ENCODE measurements at regions not wholly inside any gene's neighbourhood (a gene's known extent, or its start where the extent isn't known, plus 50 kb on each side); places are given as distances from the start of the nearest gene placed in this dataset.

GRCh38 chr4:100826808-100827548 lies 309.2 kb upstream of the EMCN start:
- H3K9me3 ChIP-seq (ENCODE audit: control insufficient read depth, low read length): peaks cover 5% of the 10 kb centered on the region

GRCh38 chr4:100826067-100826466 lies 308.2 kb upstream of the EMCN start:
- Histone ChIP-seq H3K27ac (ENCODE audit: low read depth, low read length, severe bottlenecking) (no peak overlapping the region), H3K9me3 (ENCODE audit: control insufficient read depth, low read length) (peaks cover 5% of the 10 kb centered on the region), H3K4me3 (ENCODE audit: extremely low read depth, insufficient read depth, low read length, poor library complexity, severe bottlenecking) (no peak overlapping the region)

More at GRCh38 chr4:100826808-100827548, 309.2 kb upstream of the EMCN start:
- no peak overlapping the region for H3K4me3 ChIP-seq (ENCODE audit: extremely low read depth, insufficient read depth, low read length, poor library complexity, severe bottlenecking)
- H3K36me3 ChIP-seq (ENCODE audit: control insufficient read depth, insufficient read depth, low read length): no peaks in the 10 kb centered on the region
- 80 to 94% methylated on average over 1 to 3 of the region's 7 CpGs for WGBS, 2 experiments (ENCODE audit: insufficient coverage in 2 of 2)
- no peak overlapping the region for H3K27ac ChIP-seq (ENCODE audit: low read depth, low read length, severe bottlenecking)
- peaks cover 12% of the 10 kb centered on the region for H3K4me1 ChIP-seq (ENCODE audit: control insufficient read depth, insufficient read depth, low read length, poor library complexity, severe bottlenecking)

GRCh38 chr4:100823993-100824323 lies 306.1 kb upstream of the EMCN start:
- Histone ChIP-seq H3K36me3 (ENCODE audit: control insufficient read depth, insufficient read depth, low read length) (no peaks in the 10 kb centered on the region), H3K27ac (ENCODE audit: low read depth, low read length, severe bottlenecking) (no peak overlapping the region), H3K4me1 (ENCODE audit: control insufficient read depth, insufficient read depth, low read length, poor library complexity, severe bottlenecking) (peaks cover 12% of the 10 kb centered on the region)

More at GRCh38 chr4:100826067-100826466, 308.2 kb upstream of the EMCN start:
- H3K36me3 ChIP-seq (ENCODE audit: control insufficient read depth, insufficient read depth, low read length): no peaks in the 10 kb centered on the region
- peaks cover 12% of the 10 kb centered on the region for H3K4me1 ChIP-seq (ENCODE audit: control insufficient read depth, insufficient read depth, low read length, poor library complexity, severe bottlenecking)

GRCh38 chr4:100823066-100823992 lies 305.5 kb upstream of the EMCN start:
- peaks cover 12% of the 10 kb centered on the region for H3K4me1 ChIP-seq (ENCODE audit: control insufficient read depth, insufficient read depth, low read length, poor library complexity, severe bottlenecking)
- H3K4me3 ChIP-seq (ENCODE audit: extremely low read depth, insufficient read depth, low read length, poor library complexity, severe bottlenecking): no peak overlapping the region
- no peaks in the 10 kb centered on the region for H3K9me3 ChIP-seq (ENCODE audit: control insufficient read depth, low read length)
- WGBS, 2 experiments (ENCODE audit: insufficient coverage in 2 of 2): 91 to 95% methylated on average over 3 of the region's 4 CpGs
- H3K36me3 ChIP-seq (ENCODE audit: control insufficient read depth, insufficient read depth, low read length): no peaks in the 10 kb centered on the region
- no peak overlapping the region for H3K27ac ChIP-seq (ENCODE audit: low read depth, low read length, severe bottlenecking)

More at GRCh38 chr4:100823993-100824323, 306.1 kb upstream of the EMCN start:
- Histone ChIP-seq H3K9me3 (ENCODE audit: control insufficient read depth, low read length) (peaks cover 3% of the 10 kb centered on the region), H3K4me3 (ENCODE audit: extremely low read depth, insufficient read depth, low read length, poor library complexity, severe bottlenecking) (no peak overlapping the region)

- H3K27ac ChIP-seq (ENCODE audit: low read depth, low read length, severe bottlenecking): no peak overlapping the region
- H3K36me3 ChIP-seq (ENCODE audit: control insufficient read depth, insufficient read depth, low read length): no peaks in the 10 kb centered on the region
- peaks cover 12% of the 10 kb centered on the region for H3K4me1 ChIP-seq (ENCODE audit: control insufficient read depth, insufficient read depth, low read length, poor library complexity, severe bottlenecking)
- no peak overlapping the region for H3K4me3 ChIP-seq (ENCODE audit: extremely low read depth, insufficient read depth, low read length, poor library complexity, severe bottlenecking)
- WGBS, 2 experiments (ENCODE audit: insufficient coverage in 2 of 2): 88 to 100% methylated on average over 2 of the region's 3 CpGs
- H3K9me3 ChIP-seq (ENCODE audit: control insufficient read depth, low read length): no peaks in the 10 kb centered on the region
These were observed 302.4 kb upstream of the EMCN start for GRCh38 chr4:100820249-100820648.

- Histone ChIP-seq H3K4me1 (ENCODE audit: control insufficient read depth, insufficient read depth, low read length, poor library complexity, severe bottlenecking) (peaks cover 12% of the 10 kb centered on the region), H3K4me3 (ENCODE audit: extremely low read depth, insufficient read depth, low read length, poor library complexity, severe bottlenecking) (no peak overlapping the region), H3K27ac (ENCODE audit: low read depth, low read length, severe bottlenecking) (no peak overlapping the region), H3K9me3 (ENCODE audit: control insufficient read depth, low read length) (no peaks in the 10 kb centered on the region), H3K36me3 (ENCODE audit: control insufficient read depth, insufficient read depth, low read length) (no peaks in the 10 kb centered on the region)
- 94 to 100% methylated on average over 1 to 2 of the region's 5 CpGs for WGBS, 2 experiments (ENCODE audit: insufficient coverage in 2 of 2)
These were observed 301.7 kb upstream of the EMCN start for GRCh38 chr4:100819505-100819904.

- 75 to 92% methylated on average over 1 of the region's 2 CpGs for WGBS, 2 experiments (ENCODE audit: insufficient coverage in 2 of 2)
- Histone ChIP-seq H3K36me3 (ENCODE audit: control insufficient read depth, insufficient read depth, low read length) (no peaks in the 10 kb centered on the region), H3K27ac (ENCODE audit: low read depth, low read length, severe bottlenecking) (no peak overlapping the region), H3K4me1 (ENCODE audit: control insufficient read depth, insufficient read depth, low read length, poor library complexity, severe bottlenecking) (no peaks in the 10 kb centered on the region), H3K4me3 (ENCODE audit: extremely low read depth, insufficient read depth, low read length, poor library complexity, severe bottlenecking) (no peak overlapping the region), H3K9me3 (ENCODE audit: control insufficient read depth, low read length) (no peaks in the 10 kb centered on the region)
These were observed 298.7 kb upstream of the EMCN start for GRCh38 chr4:100816436-100817045.

- Histone ChIP-seq H3K36me3 (ENCODE audit: control insufficient read depth, insufficient read depth, low read length) (no peaks in the 10 kb centered on the region), H3K27ac (ENCODE audit: low read depth, low read length, severe bottlenecking) (no peak overlapping the region), H3K4me1 (ENCODE audit: control insufficient read depth, insufficient read depth, low read length, poor library complexity, severe bottlenecking) (no peaks in the 10 kb centered on the region), H3K4me3 (ENCODE audit: extremely low read depth, insufficient read depth, low read length, poor library complexity, severe bottlenecking) (no peak overlapping the region), H3K9me3 (ENCODE audit: control insufficient read depth, low read length) (no peaks in the 10 kb centered on the region)
- 38 to 60% methylated on average over 1 of the region's 2 CpGs for WGBS, 2 experiments (ENCODE audit: insufficient coverage in 2 of 2)
These were observed 293.2 kb upstream of the EMCN start for GRCh38 chr4:100811046-100811445.

- Histone ChIP-seq H3K4me1 (ENCODE audit: control insufficient read depth, insufficient read depth, low read length, poor library complexity, severe bottlenecking) (no peaks in the 10 kb centered on the region), H3K36me3 (ENCODE audit: control insufficient read depth, insufficient read depth, low read length) (no peaks in the 10 kb centered on the region), H3K27ac (ENCODE audit: low read depth, low read length, severe bottlenecking) (no peak overlapping the region), H3K9me3 (ENCODE audit: control insufficient read depth, low read length) (no peaks in the 10 kb centered on the region), H3K4me3 (ENCODE audit: extremely low read depth, insufficient read depth, low read length, poor library complexity, severe bottlenecking) (no peak overlapping the region)
- WGBS, 2 experiments (ENCODE audit: insufficient coverage in 2 of 2): no CpG with 5 or more reads among the region's 2 CpGs
These were observed 291.7 kb upstream of the EMCN start for GRCh38 chr4:100809506-100809905.

- no peaks in the 10 kb centered on the region for H3K36me3 ChIP-seq (ENCODE audit: control insufficient read depth, insufficient read depth, low read length)
- no peaks in the 10 kb centered on the region for H3K9me3 ChIP-seq (ENCODE audit: control insufficient read depth, low read length)
- no peaks in the 10 kb centered on the region for H3K4me1 ChIP-seq (ENCODE audit: control insufficient read depth, insufficient read depth, low read length, poor library complexity, severe bottlenecking)
- no peak overlapping the region for H3K4me3 ChIP-seq (ENCODE audit: extremely low read depth, insufficient read depth, low read length, poor library complexity, severe bottlenecking)
- H3K27ac ChIP-seq (ENCODE audit: low read depth, low read length, severe bottlenecking): no peak overlapping the region
These were observed 289.2 kb upstream of the EMCN start for GRCh38 chr4:100806988-100807387.

All from mesodermal cell (in vitro differentiated cells).